Lower leg skin (tissue), 3 donors: ENCODE measurements at regions not wholly inside any gene's neighbourhood (a gene's known extent, or its start where the extent isn't known, plus 50 kb on each side); places are given as distances from the start of the nearest gene placed in this dataset.

Source experiments
- POLR2A ChIP-seq, 2 donors: fragments of 450-650 bp; IDR thresholded peaks; one replicate each; pipeline ENCODE4 v1.6.1; 2016 to 2017; ENCODE audit warnings: antibody characterized with exemption in 2 of 2, mild to moderate bottlenecking in 1 of 2, moderate library complexity in 1 of 2
- TF ChIP-seq, protein P1 (sequence below), 3 donors: fragments of 450-650 bp; IDR thresholded peaks; one replicate each; pipeline ENCODE4 v1.5.1; 2016; ENCODE audit warnings: antibody characterized with exemption in 3 of 3, mild to moderate bottlenecking in 3 of 3, moderate library complexity in 2 of 3

DNA sequence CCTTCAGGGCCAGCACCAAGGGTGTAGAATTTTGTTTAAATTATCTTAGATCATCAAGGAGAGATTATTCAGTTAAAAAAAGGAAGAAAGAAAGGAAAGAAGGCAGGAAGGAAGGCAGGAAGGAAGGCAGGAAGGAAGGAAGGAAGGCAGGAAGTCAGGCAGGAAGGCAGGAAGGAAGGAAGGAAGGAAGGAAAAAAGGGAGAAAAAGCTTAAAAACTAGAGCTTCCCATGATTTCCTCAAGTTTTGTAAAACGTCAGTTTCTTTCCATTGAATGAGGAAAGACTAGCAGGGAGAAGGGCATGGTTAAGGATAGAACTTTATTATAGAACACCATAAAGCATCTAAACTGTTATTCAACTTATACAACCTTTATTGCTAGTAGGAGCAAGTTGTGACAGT is 2672.0 kb upstream of the PCDH20 start:
- TF ChIP-seq, protein P1, sequence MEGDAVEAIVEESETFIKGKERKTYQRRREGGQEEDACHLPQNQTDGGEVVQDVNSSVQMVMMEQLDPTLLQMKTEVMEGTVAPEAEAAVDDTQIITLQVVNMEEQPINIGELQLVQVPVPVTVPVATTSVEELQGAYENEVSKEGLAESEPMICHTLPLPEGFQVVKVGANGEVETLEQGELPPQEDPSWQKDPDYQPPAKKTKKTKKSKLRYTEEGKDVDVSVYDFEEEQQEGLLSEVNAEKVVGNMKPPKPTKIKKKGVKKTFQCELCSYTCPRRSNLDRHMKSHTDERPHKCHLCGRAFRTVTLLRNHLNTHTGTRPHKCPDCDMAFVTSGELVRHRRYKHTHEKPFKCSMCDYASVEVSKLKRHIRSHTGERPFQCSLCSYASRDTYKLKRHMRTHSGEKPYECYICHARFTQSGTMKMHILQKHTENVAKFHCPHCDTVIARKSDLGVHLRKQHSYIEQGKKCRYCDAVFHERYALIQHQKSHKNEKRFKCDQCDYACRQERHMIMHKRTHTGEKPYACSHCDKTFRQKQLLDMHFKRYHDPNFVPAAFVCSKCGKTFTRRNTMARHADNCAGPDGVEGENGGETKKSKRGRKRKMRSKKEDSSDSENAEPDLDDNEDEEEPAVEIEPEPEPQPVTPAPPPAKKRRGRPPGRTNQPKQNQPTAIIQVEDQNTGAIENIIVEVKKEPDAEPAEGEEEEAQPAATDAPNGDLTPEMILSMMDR (IDR thresholded peaks at IDR 0.05) = no peak
- no peak for TF ChIP-seq POLR2A (IDR thresholded peaks at IDR 0.05)
